ENCODE measurements at regions not wholly inside any gene's neighbourhood (a gene's known extent, or its start where the extent isn't known, plus 50 kb on each side); places are given as distances from the start of the nearest gene placed in this dataset.
A peak's percentile ranks its signal among the peaks of the same experiment; 100 is the strongest.

GRCh38 chr4:170990989-170991589 lies 822.1 kb upstream of the GALNTL6 start:
- in situ Hi-C loops (cut with HindIII; ENCODE audit: low sequenced_read_pairs), result no loop called here
- H3K4me3 ChIP-seq (ENCODE audit: low read depth, low read length), result no peak overlapping the region
- TF ChIP-seq, protein P1, sequence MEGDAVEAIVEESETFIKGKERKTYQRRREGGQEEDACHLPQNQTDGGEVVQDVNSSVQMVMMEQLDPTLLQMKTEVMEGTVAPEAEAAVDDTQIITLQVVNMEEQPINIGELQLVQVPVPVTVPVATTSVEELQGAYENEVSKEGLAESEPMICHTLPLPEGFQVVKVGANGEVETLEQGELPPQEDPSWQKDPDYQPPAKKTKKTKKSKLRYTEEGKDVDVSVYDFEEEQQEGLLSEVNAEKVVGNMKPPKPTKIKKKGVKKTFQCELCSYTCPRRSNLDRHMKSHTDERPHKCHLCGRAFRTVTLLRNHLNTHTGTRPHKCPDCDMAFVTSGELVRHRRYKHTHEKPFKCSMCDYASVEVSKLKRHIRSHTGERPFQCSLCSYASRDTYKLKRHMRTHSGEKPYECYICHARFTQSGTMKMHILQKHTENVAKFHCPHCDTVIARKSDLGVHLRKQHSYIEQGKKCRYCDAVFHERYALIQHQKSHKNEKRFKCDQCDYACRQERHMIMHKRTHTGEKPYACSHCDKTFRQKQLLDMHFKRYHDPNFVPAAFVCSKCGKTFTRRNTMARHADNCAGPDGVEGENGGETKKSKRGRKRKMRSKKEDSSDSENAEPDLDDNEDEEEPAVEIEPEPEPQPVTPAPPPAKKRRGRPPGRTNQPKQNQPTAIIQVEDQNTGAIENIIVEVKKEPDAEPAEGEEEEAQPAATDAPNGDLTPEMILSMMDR (IDR thresholded peaks at IDR 0.05; ENCODE audit: low read depth, low read length), result peak; percentile 37
- DNase-seq (ENCODE audit: low read depth, low spot score), result no peak

GRCh38 chr4:170988446-170988845 lies 824.8 kb upstream of the GALNTL6 start:
- no peak overlapping the region for H3K4me3 ChIP-seq (ENCODE audit: low read depth, low read length)
- in situ Hi-C loops (cut with HindIII; ENCODE audit: low sequenced_read_pairs), result no loop called here
- TF ChIP-seq, protein P1 (IDR thresholded peaks at IDR 0.05; ENCODE audit: low read depth, low read length), result no peak
- DNase-seq (ENCODE audit: low read depth, low spot score), result no peak

GRCh38 chr4:170979736-170980135 lies 833.5 kb upstream of the GALNTL6 start:
- TF ChIP-seq, protein P1 (IDR thresholded peaks at IDR 0.05; ENCODE audit: low read depth, low read length), result no peak
- H3K4me3 ChIP-seq (ENCODE audit: low read depth, low read length), result no peak overlapping the region
- peak; percentile 58 for DNase-seq (ENCODE audit: low read depth, low spot score)
- in situ Hi-C loops (cut with HindIII; ENCODE audit: low sequenced_read_pairs), result no loop called here

DNA sequence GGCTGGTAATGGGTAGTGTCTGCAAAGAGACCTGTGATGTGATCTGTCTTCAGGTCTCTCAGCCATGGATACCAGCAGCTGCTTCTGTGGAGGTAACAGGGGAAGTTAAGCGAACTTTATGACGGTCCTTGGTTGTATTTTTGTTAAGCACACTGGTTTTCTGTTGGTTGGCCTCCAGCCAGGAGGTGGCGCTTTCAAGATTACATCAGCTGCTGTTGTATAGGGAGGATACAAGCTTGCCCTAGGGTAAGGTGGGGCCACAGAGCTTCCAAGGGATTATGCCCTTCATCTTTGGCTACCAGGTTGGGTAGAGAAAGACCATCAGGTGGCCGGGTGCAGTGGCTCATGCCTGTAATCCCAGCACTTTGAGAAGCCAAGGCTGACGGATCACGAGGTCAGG lies 834.2 kb upstream of the GALNTL6 start:
- H3K4me3 ChIP-seq (ENCODE audit: low read depth, low read length), result no peak overlapping the region
- TF ChIP-seq, protein P1 (IDR thresholded peaks at IDR 0.05; ENCODE audit: low read depth, low read length), result no peak
- in situ Hi-C loops (cut with HindIII; ENCODE audit: low sequenced_read_pairs), result no loop called here
- no peak for DNase-seq (ENCODE audit: low read depth, low spot score)

GRCh38 chr4:170949084-170949483 lies 859.3 kb upstream of the AADAT start:
- TF ChIP-seq, protein P1 (IDR thresholded peaks at IDR 0.05; ENCODE audit: low read depth, low read length), result no peak
- no peak for DNase-seq (ENCODE audit: low read depth, low spot score)
- in situ Hi-C loops (cut with HindIII; ENCODE audit: low sequenced_read_pairs), result no loop called here
- no peak overlapping the region for H3K4me3 ChIP-seq (ENCODE audit: low read depth, low read length)

- in situ Hi-C loops (cut with HindIII; ENCODE audit: low sequenced_read_pairs), result no loop called here
- TF ChIP-seq, protein P1 (IDR thresholded peaks at IDR 0.05; ENCODE audit: low read depth, low read length), result no peak
- no peak overlapping the region for H3K4me3 ChIP-seq (ENCODE audit: low read depth, low read length)
- DNase-seq (ENCODE audit: low read depth, low spot score), result no peak
Observed at GRCh38 chr4:170940043-170940724, 850.4 kb upstream of the AADAT start.

All from astrocyte of the spinal cord (primary cell).